ENCODE measurements at regions not wholly inside any gene's neighbourhood (a gene's known extent, or its start where the extent isn't known, plus 50 kb on each side); places are given as distances from the start of the nearest gene placed in this dataset.

- TF ChIP-seq POLR2A (IDR thresholded peaks at IDR 0.05; ENCODE audit: low read depth, low read length) (no peak), POLR2AphosphoS5 (IDR thresholded peaks at IDR 0.05; ENCODE audit: low read depth, low read length) (no peak), TAF1 (IDR thresholded peaks at IDR 0.05; ENCODE audit: low read depth, low read length) (no peak), POU2F2 (IDR thresholded peaks at IDR 0.05; ENCODE audit: low read depth, low read length) (no peak), SPI1 (IDR thresholded peaks at IDR 0.05; ENCODE audit: low read depth, low read length) (no peak), PAX5 (IDR thresholded peaks at IDR 0.05; ENCODE audit: insufficient read depth, low read length, severe bottlenecking) (no peak)
Observed at GRCh38 chr18:4758980-4759379, 303.9 kb upstream of the DLGAP1 start.

Data from GM12891 (cell line).